ENCODE measurements at regions not wholly inside any gene's neighbourhood (a gene's known extent, or its start where the extent isn't known, plus 50 kb on each side); places are given as distances from the start of the nearest gene placed in this dataset.

- Histone ChIP-seq H3K9me3 (ENCODE audit: low read depth, low read length, poor library complexity, severe bottlenecking) (no peaks in the 10 kb centered on the region), H3K27ac (ENCODE audit: low read depth, low read length, poor library complexity, severe bottlenecking) (no peak overlapping the region), H3K27me3 (replicated peaks; ENCODE audit: insufficient read depth, low read depth, low read length, poor library complexity) (no peaks in the 10 kb centered on the region), H3K4me1 (ENCODE audit: insufficient read depth, low read length, poor library complexity, severe bottlenecking) (no peaks in the 10 kb centered on the region), H3K36me3 (ENCODE audit: insufficient read depth, low read length, poor library complexity, severe bottlenecking) (no peaks in the 10 kb centered on the region), H3K4me3 (ENCODE audit: low read depth, low read length, poor library complexity, severe bottlenecking) (no peak overlapping the region)
- ChIA-PET CTCF (no interaction called here), POLR2A (ENCODE audit: low non-redundant PET) (interaction anchor here (0.7 kb wide), 1 partner anchor 1046 kb away, joined by 3 read pairs; no protein-coding TSS in a partner anchor)
- no peak for DNase-seq (ENCODE audit: low spot score)
- intact Hi-C loops (cut with micrococcal nuclease; ENCODE audit: unreplicated experiment) = no loop called here
- TF ChIP-seq, protein P1, sequence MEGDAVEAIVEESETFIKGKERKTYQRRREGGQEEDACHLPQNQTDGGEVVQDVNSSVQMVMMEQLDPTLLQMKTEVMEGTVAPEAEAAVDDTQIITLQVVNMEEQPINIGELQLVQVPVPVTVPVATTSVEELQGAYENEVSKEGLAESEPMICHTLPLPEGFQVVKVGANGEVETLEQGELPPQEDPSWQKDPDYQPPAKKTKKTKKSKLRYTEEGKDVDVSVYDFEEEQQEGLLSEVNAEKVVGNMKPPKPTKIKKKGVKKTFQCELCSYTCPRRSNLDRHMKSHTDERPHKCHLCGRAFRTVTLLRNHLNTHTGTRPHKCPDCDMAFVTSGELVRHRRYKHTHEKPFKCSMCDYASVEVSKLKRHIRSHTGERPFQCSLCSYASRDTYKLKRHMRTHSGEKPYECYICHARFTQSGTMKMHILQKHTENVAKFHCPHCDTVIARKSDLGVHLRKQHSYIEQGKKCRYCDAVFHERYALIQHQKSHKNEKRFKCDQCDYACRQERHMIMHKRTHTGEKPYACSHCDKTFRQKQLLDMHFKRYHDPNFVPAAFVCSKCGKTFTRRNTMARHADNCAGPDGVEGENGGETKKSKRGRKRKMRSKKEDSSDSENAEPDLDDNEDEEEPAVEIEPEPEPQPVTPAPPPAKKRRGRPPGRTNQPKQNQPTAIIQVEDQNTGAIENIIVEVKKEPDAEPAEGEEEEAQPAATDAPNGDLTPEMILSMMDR (conservative IDR thresholded peaks at IDR 0.05; ENCODE audit: low read depth, low read length) = no peak
- TF ChIP-seq EZH2 (IDR thresholded peaks at IDR 0.05; ENCODE audit: borderline replicate concordance, low read depth, low read length, poor library complexity, severe bottlenecking) = no peak
- no TSS peak for BruUV-seq (replicated peaks)
These were observed 1031.6 kb upstream of the SEMA6D start for GRCh38 chr15:46685681-46686080.

DNA sequence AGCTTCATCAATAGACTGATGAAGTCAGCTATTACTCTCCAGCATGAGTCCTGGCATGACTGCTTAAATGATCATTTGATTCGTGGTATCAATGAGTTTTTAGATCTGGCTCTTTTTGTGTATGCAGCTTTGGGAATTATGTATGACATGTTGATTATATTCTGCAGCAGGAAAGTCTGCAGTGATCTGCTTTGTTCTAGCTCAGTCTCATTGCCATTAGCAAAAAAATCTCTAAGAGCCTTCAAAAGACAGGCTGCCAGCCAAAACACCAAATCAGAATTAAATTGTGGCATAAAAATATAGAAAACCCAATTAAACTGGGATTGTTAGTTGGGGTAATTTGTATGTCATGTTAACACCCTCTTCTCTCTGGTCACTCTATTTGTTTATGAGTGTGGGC, 1021.0 kb upstream of the SEMA6D start:
- Histone ChIP-seq H3K4me1 (ENCODE audit: insufficient read depth, low read length, poor library complexity, severe bottlenecking) (no peaks in the 10 kb centered on the region), H3K27me3 (replicated peaks; ENCODE audit: insufficient read depth, low read depth, low read length, poor library complexity) (no peaks in the 10 kb centered on the region), H3K9me3 (ENCODE audit: low read depth, low read length, poor library complexity, severe bottlenecking) (no peaks in the 10 kb centered on the region), H3K36me3 (ENCODE audit: insufficient read depth, low read length, poor library complexity, severe bottlenecking) (no peaks in the 10 kb centered on the region), H3K27ac (ENCODE audit: low read depth, low read length, poor library complexity, severe bottlenecking) (no peak overlapping the region), H3K4me3 (ENCODE audit: low read depth, low read length, poor library complexity, severe bottlenecking) (no peak overlapping the region)
- BruUV-seq (replicated peaks) = no TSS peak
- TF ChIP-seq EZH2 (IDR thresholded peaks at IDR 0.05; ENCODE audit: borderline replicate concordance, low read depth, low read length, poor library complexity, severe bottlenecking) = no peak
- TF ChIP-seq, protein P1 (conservative IDR thresholded peaks at IDR 0.05; ENCODE audit: low read depth, low read length) = no peak
- ChIA-PET CTCF (no interaction called here), POLR2A (ENCODE audit: low non-redundant PET) (no interaction called here)
- DNase-seq (ENCODE audit: low spot score) = no peak
- intact Hi-C loops (cut with micrococcal nuclease; ENCODE audit: unreplicated experiment) = no loop called here

- H3K27me3 ChIP-seq (replicated peaks; ENCODE audit: insufficient read depth, low read depth, low read length, poor library complexity) = no peaks in the 10 kb centered on the region
- H3K4me3 ChIP-seq (ENCODE audit: low read depth, low read length, poor library complexity, severe bottlenecking) = no peak overlapping the region
- no peak for DNase-seq (ENCODE audit: low spot score)
- ChIA-PET POLR2A (ENCODE audit: low non-redundant PET) (no interaction called here), CTCF (no interaction called here)
- no TSS peak for BruUV-seq (replicated peaks)
- no peaks in the 10 kb centered on the region for H3K9me3 ChIP-seq (ENCODE audit: low read depth, low read length, poor library complexity, severe bottlenecking)
- intact Hi-C loops (cut with micrococcal nuclease; ENCODE audit: unreplicated experiment) = no loop called here
- no peaks in the 10 kb centered on the region for H3K36me3 ChIP-seq (ENCODE audit: insufficient read depth, low read length, poor library complexity, severe bottlenecking)
- no peak overlapping the region for H3K27ac ChIP-seq (ENCODE audit: low read depth, low read length, poor library complexity, severe bottlenecking)
- H3K4me1 ChIP-seq (ENCODE audit: insufficient read depth, low read length, poor library complexity, severe bottlenecking) = no peaks in the 10 kb centered on the region
- TF ChIP-seq, protein P1 (conservative IDR thresholded peaks at IDR 0.05; ENCODE audit: low read depth, low read length) = no peak
- no peak for TF ChIP-seq EZH2 (IDR thresholded peaks at IDR 0.05; ENCODE audit: borderline replicate concordance, low read depth, low read length, poor library complexity, severe bottlenecking)
These were observed 1016.0 kb upstream of the SEMA6D start for GRCh38 chr15:46701346-46701745.
